22Rv1 (cell line): ENCODE measurements at regions not wholly inside any gene's neighbourhood (a gene's known extent, or its start where the extent isn't known, plus 50 kb on each side); places are given as distances from the start of the nearest gene placed in this dataset.
"Not testable (repeated sequence)": the region's sequence is repeated elsewhere in the genome, so short reads cannot be mapped to it uniquely, and the experiment has no call there.

Source experiments
- H3K27ac ChIP-seq: fragments of 450-650 bp; 2 replicates; pipeline ENCODE4 v1.5.1; 2017
- CTCF ChIP-seq: fragments of 450-650 bp; IDR thresholded peaks from 2 replicates; pipeline ENCODE4 v1.5.1; 2017; ENCODE audit warnings: mild to moderate bottlenecking
- ZFX ChIP-seq: fragments of 450-650 bp; IDR thresholded peaks from 2 replicates; pipeline ENCODE4 v1.6.1; 2017; ENCODE audit warnings: antibody characterized with exemption, borderline replicate concordance

GRCh38 chr7:93027044-93027443, 90.7 kb downstream of the SAMD9 start:
- no peak for TF ChIP-seq CTCF
- no peak for TF ChIP-seq ZFX
- H3K27ac ChIP-seq = no peak overlapping the region

- H3K27ac ChIP-seq = no peak overlapping the region
- TF ChIP-seq ZFX (no peak), CTCF (no peak)
Measured at GRCh38 chr7:93026425-93026824, 91.4 kb downstream of the SAMD9 start.

- TF ChIP-seq ZFX = no peak
- no peak for TF ChIP-seq CTCF
- H3K27ac ChIP-seq = no peak overlapping the region
Measured at GRCh38 chr7:93025389-93025788, 92.4 kb downstream of the SAMD9 start.

- not testable (repeated sequence) for H3K27ac ChIP-seq
Measured at GRCh38 chr7:93022931-93023478, 94.8 kb downstream of the SAMD9 start.

- TF ChIP-seq ZFX (no peak), CTCF (no peak)
- H3K27ac ChIP-seq = no peak overlapping the region
Measured at GRCh38 chr7:93021748-93022147, 96.0 kb downstream of the SAMD9 start.

- no peak for TF ChIP-seq ZFX
- TF ChIP-seq CTCF = no peak
- H3K27ac ChIP-seq = no peak overlapping the region
Measured at GRCh38 chr7:93018716-93019115, 99.1 kb downstream of the SAMD9 start.

- H3K27ac ChIP-seq = no peak overlapping the region
- TF ChIP-seq ZFX (no peak), CTCF (no peak)
Measured at GRCh38 chr7:93016681-93017381, 100.9 kb downstream of the SAMD9 start.
